ENCODE measurements at regions not wholly inside any gene's neighbourhood (a gene's known extent, or its start where the extent isn't known, plus 50 kb on each side); places are given as distances from the start of the nearest gene placed in this dataset.

GRCh38 chr2:236740506-236740905, 170.9 kb downstream of the ACKR3 start:
- Histone ChIP-seq H3K27ac (no peak overlapping the region), H3K9me2 (ENCODE audit: insufficient read depth) (no peaks in the 10 kb centered on the region; the same call in 1 of the 2 replicates), H3K4me3 (no peak overlapping the region), H3K4me2 (no peak overlapping the region), H3K9me3 (ENCODE audit: insufficient read depth, low read depth) (no peaks in the 10 kb centered on the region), H4K20me1 (ENCODE audit: insufficient read depth) (no peaks in the 10 kb centered on the region), H3K4me1 (replicated peaks; ENCODE audit: insufficient read depth) (peaks cover 10% of the 10 kb centered on the region), H3K36me3 (ENCODE audit: low read depth) (no peaks in the 10 kb centered on the region), H3K79me2 (ENCODE audit: low read depth) (no peaks in the 10 kb centered on the region), H3K27me3 (ENCODE audit: insufficient read depth, low read depth) (no peaks in the 10 kb centered on the region), H3F3A (ENCODE audit: insufficient read depth, low read depth) (peaks cover 8% of the 10 kb centered on the region), H2AFZ (no peak overlapping the region)
- intact Hi-C loops (cut with micrococcal nuclease; ENCODE audit: unreplicated experiment): no loop called here
- DNase-seq: no peak
- no TSS peak for BruUV-seq (replicated peaks)
- ChIA-PET POLR2A (ENCODE audit: unreplicated experiment) (interaction anchor here (1.1 kb wide), 1 partner anchor 29 kb away, joined by 12 read pairs; no protein-coding TSS in a partner anchor), CTCF (interaction anchor here (0.5 kb wide), 1 partner anchor 36 kb away, joined by 5 read pairs; no protein-coding TSS in a partner anchor)
- TF ChIP-seq CTCF (conservative IDR thresholded peaks at IDR 0.05): no peak
- TF ChIP-seq EZH2 (IDR thresholded peaks at IDR 0.05; ENCODE audit: low read depth): no peak

- Histone ChIP-seq H3K27ac (no peak overlapping the region), H3K36me3 (ENCODE audit: low read depth) (no peaks in the 10 kb centered on the region), H3K4me1 (replicated peaks; ENCODE audit: insufficient read depth) (peaks cover 37% of the 10 kb centered on the region), H3K4me2 (no peak overlapping the region), H3K79me2 (ENCODE audit: low read depth) (no peaks in the 10 kb centered on the region), H4K20me1 (ENCODE audit: insufficient read depth) (no peaks in the 10 kb centered on the region), H3K9me3 (ENCODE audit: insufficient read depth, low read depth) (no peaks in the 10 kb centered on the region), H3F3A (ENCODE audit: insufficient read depth, low read depth) (peaks cover 17% of the 10 kb centered on the region), H2AFZ (no peak overlapping the region), H3K4me3 (no peak overlapping the region), H3K9me2 (ENCODE audit: insufficient read depth) (no peaks in the 10 kb centered on the region), H3K27me3 (ENCODE audit: insufficient read depth, low read depth) (no peaks in the 10 kb centered on the region)
- TF ChIP-seq CTCF (conservative IDR thresholded peaks at IDR 0.05) (no peak), EZH2 (IDR thresholded peaks at IDR 0.05; ENCODE audit: low read depth) (no peak)
- no TSS peak for BruUV-seq (replicated peaks)
- ChIA-PET CTCF (no interaction called here), POLR2A (ENCODE audit: unreplicated experiment) (interaction anchor here (0.5 to 0.6 kb wide), 2 partner anchors 27 to 341 kb away, joined by 3 read pairs; no protein-coding TSS in a partner anchor)
- intact Hi-C loops (cut with micrococcal nuclease; ENCODE audit: unreplicated experiment): no loop called here
- peak in 1 of 2 experiments; percentile 33 for DNase-seq
These were observed 173.7 kb downstream of the ACKR3 start for GRCh38 chr2:236743039-236743920.

GRCh38 chr2:236743921-236744280, 174.3 kb downstream of the ACKR3 start:
- no peaks in the 10 kb centered on the region for H3K36me3 ChIP-seq (ENCODE audit: low read depth)
- H3K4me3 ChIP-seq: no peak overlapping the region
- H3K79me2 ChIP-seq (ENCODE audit: low read depth): no peaks in the 10 kb centered on the region
- H3K9me2 ChIP-seq (ENCODE audit: insufficient read depth): no peaks in the 10 kb centered on the region
- no TSS peak for BruUV-seq (replicated peaks)
- no peaks in the 10 kb centered on the region for H3K27me3 ChIP-seq (ENCODE audit: insufficient read depth, low read depth)
- H4K20me1 ChIP-seq (ENCODE audit: insufficient read depth): no peaks in the 10 kb centered on the region
- peaks cover 41% of the 10 kb centered on the region for H3K4me1 ChIP-seq (replicated peaks; ENCODE audit: insufficient read depth)
- CTCF ChIA-PET: no interaction called here
- no peak for DNase-seq
- POLR2A ChIA-PET (ENCODE audit: unreplicated experiment): no interaction called here
- TF ChIP-seq CTCF (conservative IDR thresholded peaks at IDR 0.05): no peak
- TF ChIP-seq EZH2 (IDR thresholded peaks at IDR 0.05; ENCODE audit: low read depth): no peak
- H3F3A ChIP-seq (ENCODE audit: insufficient read depth, low read depth): peaks cover 23% of the 10 kb centered on the region
- H2AFZ ChIP-seq: no peak overlapping the region
- H3K27ac ChIP-seq: no peak overlapping the region
- intact Hi-C loops (cut with micrococcal nuclease; ENCODE audit: unreplicated experiment): no loop called here
- H3K4me2 ChIP-seq: no peak overlapping the region
- H3K9me3 ChIP-seq (ENCODE audit: insufficient read depth, low read depth): no peaks in the 10 kb centered on the region
